ENCODE measurements at regions not wholly inside any gene's neighbourhood (a gene's known extent, or its start where the extent isn't known, plus 50 kb on each side); places are given as distances from the start of the nearest gene placed in this dataset.

- TF ChIP-seq CTCF (IDR thresholded peaks at IDR 0.05; ENCODE audit: unreplicated experiment) = no peak
- Mint-ChIP-seq H3K4me1 (ENCODE audit: low read depth) (no peaks in the 10 kb centered on the region), H3K27ac (no peak overlapping the region), H3K4me3 (ENCODE audit: low read depth) (no peak overlapping the region), H3K9me3 (ENCODE audit: low read depth) (no peaks in the 10 kb centered on the region), H3K27me3 (peaks cover 13% of the 10 kb centered on the region), H3K36me3 (ENCODE audit: insufficient read depth) (no peaks in the 10 kb centered on the region)
- peak; percentile 8 for DNase-seq (ENCODE audit: low spot score, unreplicated experiment)
These were observed 114.6 kb upstream of the RET start for GRCh38 chr10:42962110-42962901.

- no peak for DNase-seq (ENCODE audit: low spot score, unreplicated experiment)
- H3K36me3 Mint-ChIP-seq (ENCODE audit: insufficient read depth) = no peaks in the 10 kb centered on the region
- no peak overlapping the region for H3K4me3 Mint-ChIP-seq (ENCODE audit: low read depth)
- no peaks in the 10 kb centered on the region for H3K4me1 Mint-ChIP-seq (ENCODE audit: low read depth)
- TF ChIP-seq CTCF (IDR thresholded peaks at IDR 0.05; ENCODE audit: unreplicated experiment) = no peak
- H3K27me3 Mint-ChIP-seq = peaks cover 8% of the 10 kb centered on the region
- H3K27ac Mint-ChIP-seq = no peak overlapping the region
- H3K9me3 Mint-ChIP-seq (ENCODE audit: low read depth) = no peaks in the 10 kb centered on the region
These were observed 114.0 kb upstream of the RET start for GRCh38 chr10:42962902-42963231.

- peaks cover 8% of the 10 kb centered on the region for H3K27me3 Mint-ChIP-seq
- no peak overlapping the region for H3K27ac Mint-ChIP-seq
- H3K9me3 Mint-ChIP-seq (ENCODE audit: low read depth) = no peaks in the 10 kb centered on the region
- no peaks in the 10 kb centered on the region for H3K4me1 Mint-ChIP-seq (ENCODE audit: low read depth)
- H3K36me3 Mint-ChIP-seq (ENCODE audit: insufficient read depth) = no peaks in the 10 kb centered on the region
- TF ChIP-seq CTCF (IDR thresholded peaks at IDR 0.05; ENCODE audit: unreplicated experiment) = no peak
- no peak for DNase-seq (ENCODE audit: low spot score, unreplicated experiment)
- no peak overlapping the region for H3K4me3 Mint-ChIP-seq (ENCODE audit: low read depth)
These were observed 113.6 kb upstream of the RET start for GRCh38 chr10:42963312-42963711.

- H3K27me3 Mint-ChIP-seq = peaks cover 14% of the 10 kb centered on the region
- TF ChIP-seq CTCF (IDR thresholded peaks at IDR 0.05; ENCODE audit: unreplicated experiment) = no peak
These were observed 107.7 kb upstream of the RET start for GRCh38 chr10:42969147-42969546.

GRCh38 chr10:42969909-42970308, 107.0 kb upstream of the RET start:
- TF ChIP-seq CTCF (IDR thresholded peaks at IDR 0.05; ENCODE audit: unreplicated experiment) = no peak
- Mint-ChIP-seq H3K4me1 (ENCODE audit: low read depth) (no peaks in the 10 kb centered on the region), H3K9me3 (ENCODE audit: low read depth) (no peaks in the 10 kb centered on the region), H3K36me3 (ENCODE audit: insufficient read depth) (no peaks in the 10 kb centered on the region), H3K4me3 (ENCODE audit: low read depth) (no peak overlapping the region), H3K27ac (no peak overlapping the region), H3K27me3 (peaks cover 14% of the 10 kb centered on the region)
- DNase-seq (ENCODE audit: low spot score, unreplicated experiment) = no peak

More at GRCh38 chr10:42969147-42969546, 107.7 kb upstream of the RET start:
- no peaks in the 10 kb centered on the region for H3K4me1 Mint-ChIP-seq (ENCODE audit: low read depth)
- H3K9me3 Mint-ChIP-seq (ENCODE audit: low read depth) = no peaks in the 10 kb centered on the region
- no peaks in the 10 kb centered on the region for H3K36me3 Mint-ChIP-seq (ENCODE audit: insufficient read depth)
- no peak overlapping the region for H3K27ac Mint-ChIP-seq
- DNase-seq (ENCODE audit: low spot score, unreplicated experiment) = no peak
- no peak overlapping the region for H3K4me3 Mint-ChIP-seq (ENCODE audit: low read depth)

Data from progenitor cell of endocrine pancreas (in vitro differentiated cells).